ENCODE measurements at regions not wholly inside any gene's neighbourhood (a gene's known extent, or its start where the extent isn't known, plus 50 kb on each side); places are given as distances from the start of the nearest gene placed in this dataset.

GRCh38 chr2:117646872-117647271 lies 167.6 kb upstream of the DDX18 start:
- ATAC-seq, result no peak
- TF ChIP-seq BACH2 (CRISPR knock-in tag; IDR thresholded peaks at IDR 0.05; ENCODE audit: borderline replicate concordance) (no peak), TSHZ2 (CRISPR knock-in tag; IDR thresholded peaks at IDR 0.05) (no peak), SNAI2 (CRISPR knock-in tag; IDR thresholded peaks at IDR 0.05) (no peak), CREB5 (CRISPR knock-in tag; IDR thresholded peaks at IDR 0.05; ENCODE audit: low read depth) (no peak), PPARA (CRISPR knock-in tag; IDR thresholded peaks at IDR 0.05; ENCODE audit: borderline replicate concordance) (no peak), TCF4 (CRISPR knock-in tag; IDR thresholded peaks at IDR 0.05; ENCODE audit: borderline replicate concordance) (no peak), ISL1 (CRISPR knock-in tag; IDR thresholded peaks at IDR 0.05) (no peak), ZFP30 (CRISPR knock-in tag; IDR thresholded peaks at IDR 0.05) (no peak), OSR1 (CRISPR knock-in tag; IDR thresholded peaks at IDR 0.05) (no peak), ZNF8 (CRISPR knock-in tag; IDR thresholded peaks at IDR 0.05) (no peak), RARB (CRISPR knock-in tag; IDR thresholded peaks at IDR 0.05) (no peak), ARNTL (CRISPR knock-in tag; IDR thresholded peaks at IDR 0.05; ENCODE audit: borderline replicate concordance, low read depth) (no peak)
- TF ChIP-seq, protein P1, sequence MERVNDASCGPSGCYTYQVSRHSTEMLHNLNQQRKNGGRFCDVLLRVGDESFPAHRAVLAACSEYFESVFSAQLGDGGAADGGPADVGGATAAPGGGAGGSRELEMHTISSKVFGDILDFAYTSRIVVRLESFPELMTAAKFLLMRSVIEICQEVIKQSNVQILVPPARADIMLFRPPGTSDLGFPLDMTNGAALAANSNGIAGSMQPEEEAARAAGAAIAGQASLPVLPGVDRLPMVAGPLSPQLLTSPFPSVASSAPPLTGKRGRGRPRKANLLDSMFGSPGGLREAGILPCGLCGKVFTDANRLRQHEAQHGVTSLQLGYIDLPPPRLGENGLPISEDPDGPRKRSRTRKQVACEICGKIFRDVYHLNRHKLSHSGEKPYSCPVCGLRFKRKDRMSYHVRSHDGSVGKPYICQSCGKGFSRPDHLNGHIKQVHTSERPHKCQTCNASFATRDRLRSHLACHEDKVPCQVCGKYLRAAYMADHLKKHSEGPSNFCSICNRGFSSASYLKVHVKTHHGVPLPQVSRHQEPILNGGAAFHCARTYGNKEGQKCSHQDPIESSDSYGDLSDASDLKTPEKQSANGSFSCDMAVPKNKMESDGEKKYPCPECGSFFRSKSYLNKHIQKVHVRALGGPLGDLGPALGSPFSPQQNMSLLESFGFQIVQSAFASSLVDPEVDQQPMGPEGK (CRISPR knock-in tag; IDR thresholded peaks at IDR 0.05; ENCODE audit: borderline replicate concordance), result no peak
- TF ChIP-seq, protein P2, sequence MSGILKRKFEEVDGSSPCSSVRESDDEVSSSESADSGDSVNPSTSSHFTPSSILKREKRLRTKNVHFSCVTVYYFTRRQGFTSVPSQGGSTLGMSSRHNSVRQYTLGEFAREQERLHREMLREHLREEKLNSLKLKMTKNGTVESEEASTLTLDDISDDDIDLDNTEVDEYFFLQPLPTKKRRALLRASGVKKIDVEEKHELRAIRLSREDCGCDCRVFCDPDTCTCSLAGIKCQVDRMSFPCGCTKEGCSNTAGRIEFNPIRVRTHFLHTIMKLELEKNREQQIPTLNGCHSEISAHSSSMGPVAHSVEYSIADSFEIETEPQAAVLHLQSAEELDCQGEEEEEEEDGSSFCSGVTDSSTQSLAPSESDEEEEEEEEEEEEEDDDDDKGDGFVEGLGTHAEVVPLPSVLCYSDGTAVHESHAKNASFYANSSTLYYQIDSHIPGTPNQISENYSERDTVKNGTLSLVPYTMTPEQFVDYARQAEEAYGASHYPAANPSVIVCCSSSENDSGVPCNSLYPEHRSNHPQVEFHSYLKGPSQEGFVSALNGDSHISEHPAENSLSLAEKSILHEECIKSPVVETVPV (CRISPR knock-in tag; IDR thresholded peaks at IDR 0.05), result no peak

DNA sequence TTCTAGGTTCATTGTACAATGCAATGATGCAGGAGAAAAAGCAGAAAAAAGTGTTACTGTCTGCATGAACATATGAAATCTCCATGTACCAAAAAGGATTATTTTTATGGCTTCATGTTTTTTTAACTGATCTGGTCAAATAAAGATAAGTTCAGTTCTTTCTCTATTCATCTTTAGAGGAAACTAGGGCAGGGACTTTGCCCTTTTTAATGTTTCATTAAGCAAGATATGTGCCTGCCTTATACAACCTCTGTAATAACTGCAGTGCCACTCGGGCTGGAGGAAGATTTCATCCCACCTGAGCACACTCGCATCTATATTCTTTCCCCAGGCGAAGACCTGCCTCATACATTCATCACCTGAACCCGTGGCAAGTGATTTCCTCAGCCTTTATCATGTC lies 157.9 kb upstream of the DDX18 start:
- ATAC-seq, result no peak

More for the DNA sequence above, 157.9 kb upstream of the DDX18 start:
- TF ChIP-seq ESRRG (CRISPR knock-in tag; IDR thresholded peaks at IDR 0.05) (no peak), ISL1 (CRISPR knock-in tag; IDR thresholded peaks at IDR 0.05) (no peak), ARNTL (CRISPR knock-in tag; IDR thresholded peaks at IDR 0.05; ENCODE audit: borderline replicate concordance, low read depth) (no peak), OSR1 (CRISPR knock-in tag; IDR thresholded peaks at IDR 0.05) (no peak), TSHZ2 (CRISPR knock-in tag; IDR thresholded peaks at IDR 0.05) (no peak), CREB5 (CRISPR knock-in tag; IDR thresholded peaks at IDR 0.05; ENCODE audit: low read depth) (no peak), TOX (CRISPR knock-in tag; IDR thresholded peaks at IDR 0.05; ENCODE audit: borderline replicate concordance) (no peak), RARB (CRISPR knock-in tag; IDR thresholded peaks at IDR 0.05) (no peak)
- TF ChIP-seq, protein P1 (CRISPR knock-in tag; IDR thresholded peaks at IDR 0.05; ENCODE audit: borderline replicate concordance), result no peak
